Neutrophil (primary cell): ENCODE measurements at regions not wholly inside any gene's neighbourhood (a gene's known extent, or its start where the extent isn't known, plus 50 kb on each side); places are given as distances from the start of the nearest gene placed in this dataset.

Experiments
- H3K27ac ChIP-seq: fragments of 200-600 bp; sonication (generic); 2 replicates; pipeline ENCODE4 v1.5.1; 2016; ENCODE audit warnings: mild to moderate bottlenecking, moderate library complexity
- H3K27me3 ChIP-seq: fragments of 200-600 bp; sonication (generic); 2 replicates; pipeline ENCODE4 v1.6.0; 2016; ENCODE audit warnings: mild to moderate bottlenecking
- H3K36me3 ChIP-seq: fragments of 200-600 bp; sonication (generic); 2 replicates; pipeline ENCODE4 v1.5.1; 2017
- H3K4me1 ChIP-seq, 2 experiments: fragments of 200-600 bp in 1 of 2; sonication (generic) in 1 of 2; 1 replicate in 1 of 2; 2 replicates in 1 of 2; pipeline versions ENCODE4 v1.5.1 to v1.6.1; 2013 to 2016; ENCODE audit warnings: low read depth in 1 of 2, low read length in 1 of 2, mild to moderate bottlenecking in 1 of 2, moderate library complexity in 1 of 2; ENCODE audit not compliant: control insufficient read depth in 1 of 2, insufficient read depth in 1 of 2
- H3K4me3 ChIP-seq, 2 experiments: fragments of 200-600 bp in 1 of 2; sonication (generic) in 1 of 2; 1 replicate in 1 of 2; 2 replicates in 1 of 2; pipeline ENCODE4 v1.5.1; 2013 to 2016; ENCODE audit warnings: low read depth in 1 of 2, low read length in 1 of 2, mild to moderate bottlenecking in 1 of 2, moderate library complexity in 1 of 2
- H3K9me3 ChIP-seq: fragments of 200-600 bp; sonication (generic); 2 replicates; pipeline ENCODE4 v1.5.1; 2016
- TF ChIP-seq, protein P1 (sequence below): fragments of 200-600 bp; sonication (generic); IDR thresholded peaks from 2 replicates; pipeline ENCODE4 v1.5.1; 2016; ENCODE audit warnings: antibody characterized with exemption

DNA sequence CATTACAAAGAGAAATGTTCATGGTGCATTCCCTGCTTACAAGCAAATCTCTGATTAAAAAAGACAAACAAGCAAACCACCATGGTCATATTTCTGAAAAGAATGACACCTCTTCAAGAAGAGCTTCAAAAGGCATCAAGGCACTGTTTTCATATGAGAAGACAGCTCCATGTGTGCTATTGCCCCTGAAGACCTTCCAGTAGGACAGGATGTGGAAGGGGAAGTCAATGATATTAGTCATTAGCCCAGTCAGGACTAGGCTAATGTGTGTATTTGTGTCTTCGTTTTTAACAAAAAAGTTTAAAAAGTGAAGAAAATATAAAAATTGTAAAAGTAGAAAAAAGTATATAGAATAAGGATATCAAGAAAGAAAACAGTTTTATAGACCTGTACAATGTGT lies 534.7 kb upstream of the ARGLU1 start:
- H3K4me1 ChIP-seq, result no peaks in the 10 kb centered on the region
- no peaks in the 10 kb centered on the region for H3K36me3 ChIP-seq
- H3K4me3 ChIP-seq, result no peak overlapping the region
- no peak overlapping the region for H3K27ac ChIP-seq
- TF ChIP-seq, protein P1, sequence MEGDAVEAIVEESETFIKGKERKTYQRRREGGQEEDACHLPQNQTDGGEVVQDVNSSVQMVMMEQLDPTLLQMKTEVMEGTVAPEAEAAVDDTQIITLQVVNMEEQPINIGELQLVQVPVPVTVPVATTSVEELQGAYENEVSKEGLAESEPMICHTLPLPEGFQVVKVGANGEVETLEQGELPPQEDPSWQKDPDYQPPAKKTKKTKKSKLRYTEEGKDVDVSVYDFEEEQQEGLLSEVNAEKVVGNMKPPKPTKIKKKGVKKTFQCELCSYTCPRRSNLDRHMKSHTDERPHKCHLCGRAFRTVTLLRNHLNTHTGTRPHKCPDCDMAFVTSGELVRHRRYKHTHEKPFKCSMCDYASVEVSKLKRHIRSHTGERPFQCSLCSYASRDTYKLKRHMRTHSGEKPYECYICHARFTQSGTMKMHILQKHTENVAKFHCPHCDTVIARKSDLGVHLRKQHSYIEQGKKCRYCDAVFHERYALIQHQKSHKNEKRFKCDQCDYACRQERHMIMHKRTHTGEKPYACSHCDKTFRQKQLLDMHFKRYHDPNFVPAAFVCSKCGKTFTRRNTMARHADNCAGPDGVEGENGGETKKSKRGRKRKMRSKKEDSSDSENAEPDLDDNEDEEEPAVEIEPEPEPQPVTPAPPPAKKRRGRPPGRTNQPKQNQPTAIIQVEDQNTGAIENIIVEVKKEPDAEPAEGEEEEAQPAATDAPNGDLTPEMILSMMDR, result no peak
- H3K27me3 ChIP-seq, result no peaks in the 10 kb centered on the region
- H3K9me3 ChIP-seq, result no peaks in the 10 kb centered on the region

DNA sequence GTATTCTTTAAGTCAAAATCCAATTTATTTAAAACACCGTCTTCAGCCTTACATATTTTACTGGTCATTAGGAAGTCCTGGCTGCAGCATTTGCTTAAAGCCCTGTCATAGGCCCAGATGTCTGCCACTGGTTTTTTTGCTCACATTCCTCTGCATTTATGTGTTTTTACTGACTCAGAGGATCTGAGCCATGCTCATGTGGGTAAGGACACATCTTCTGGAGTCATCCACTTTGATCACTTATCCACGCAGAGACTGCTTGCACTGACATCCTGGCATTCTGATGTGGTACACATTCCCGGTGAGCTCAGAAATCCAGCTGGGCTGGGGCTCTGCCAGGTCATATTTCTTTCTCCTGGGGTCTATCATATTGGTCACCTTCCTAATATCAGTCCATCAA lies 531.7 kb upstream of the ARGLU1 start:
- no peak overlapping the region for H3K4me3 ChIP-seq
- H3K4me1 ChIP-seq, result no peaks in the 10 kb centered on the region
- TF ChIP-seq, protein P1, result no peak
- H3K27ac ChIP-seq, result no peak overlapping the region
- H3K36me3 ChIP-seq, result no peaks in the 10 kb centered on the region
- H3K27me3 ChIP-seq, result no peaks in the 10 kb centered on the region
- no peaks in the 10 kb centered on the region for H3K9me3 ChIP-seq

DNA sequence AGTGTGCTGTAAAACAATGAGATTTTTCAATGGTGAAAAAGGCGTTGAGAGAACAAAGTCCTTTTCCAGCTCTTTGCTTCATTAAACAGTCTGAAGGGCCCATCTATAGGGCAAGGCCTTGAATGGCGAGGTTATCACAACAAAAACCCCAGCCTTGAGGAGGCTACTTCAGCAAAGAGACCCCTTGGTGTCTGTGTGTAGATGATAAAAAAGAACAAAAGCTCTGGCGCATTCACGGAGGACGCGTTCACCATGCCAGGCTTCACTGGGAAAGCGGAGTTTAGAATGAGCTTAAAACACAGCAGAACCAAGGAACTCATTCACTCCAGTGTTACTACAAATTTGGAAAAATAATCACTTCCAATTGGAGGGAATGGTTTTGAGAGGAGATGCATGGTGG lies 530.0 kb upstream of the ARGLU1 start:
- no peaks in the 10 kb centered on the region for H3K36me3 ChIP-seq
- H3K27me3 ChIP-seq, result no peaks in the 10 kb centered on the region
- no peak overlapping the region for H3K4me3 ChIP-seq
- H3K27ac ChIP-seq, result no peak overlapping the region
- H3K9me3 ChIP-seq, result no peaks in the 10 kb centered on the region
- TF ChIP-seq, protein P1, result no peak
- H3K4me1 ChIP-seq, result no peaks in the 10 kb centered on the region

DNA sequence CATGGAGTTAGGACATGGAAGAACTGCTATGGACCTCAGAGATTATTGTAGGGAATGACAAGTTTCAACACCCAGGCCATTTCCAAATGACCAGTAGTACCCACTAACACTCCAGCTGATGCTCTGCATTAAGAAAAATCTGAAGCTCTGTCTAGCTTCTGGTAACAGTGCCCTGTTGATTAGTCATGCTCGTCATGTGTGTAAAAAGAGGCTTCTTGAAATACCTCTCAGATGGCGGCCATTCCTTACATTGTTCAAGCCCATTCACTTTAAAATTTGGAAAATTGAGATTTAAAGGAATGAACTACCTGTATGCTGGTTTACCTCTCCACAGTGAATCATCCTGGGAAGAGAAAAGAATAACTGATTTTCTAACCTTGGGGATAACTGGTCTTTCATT lies 527.9 kb upstream of the ARGLU1 start:
- TF ChIP-seq, protein P1, result no peak
- no peaks in the 10 kb centered on the region for H3K36me3 ChIP-seq
- H3K4me1 ChIP-seq, result no peaks in the 10 kb centered on the region

DNA sequence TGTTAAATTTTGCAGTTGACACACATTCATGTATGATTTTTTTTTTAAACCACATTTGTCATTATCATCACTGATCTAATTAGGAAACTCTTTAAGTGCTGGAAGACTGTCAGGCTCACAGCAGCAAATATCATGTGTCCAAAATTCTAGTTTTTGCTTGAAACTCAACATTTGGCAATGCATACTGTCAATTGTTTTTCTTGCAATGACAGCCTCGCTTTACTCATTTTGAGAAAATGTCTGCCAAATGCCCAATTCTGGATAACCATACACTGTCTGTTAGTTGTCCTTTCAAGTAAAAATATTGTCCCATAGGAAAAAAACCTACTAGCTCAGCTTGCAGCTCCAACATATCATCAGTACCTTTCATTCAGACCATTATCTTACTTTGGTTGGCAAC lies 523.9 kb upstream of the ARGLU1 start:
- H3K4me3 ChIP-seq, result no peak overlapping the region
- no peaks in the 10 kb centered on the region for H3K27me3 ChIP-seq
- TF ChIP-seq, protein P1, result no peak
- no peaks in the 10 kb centered on the region for H3K4me1 ChIP-seq
- H3K36me3 ChIP-seq, result no peaks in the 10 kb centered on the region
- no peak overlapping the region for H3K27ac ChIP-seq
- no peaks in the 10 kb centered on the region for H3K9me3 ChIP-seq

More for the DNA sequence above, 527.9 kb upstream of the ARGLU1 start:
- no peaks in the 10 kb centered on the region for H3K27me3 ChIP-seq
- no peak overlapping the region for H3K4me3 ChIP-seq
- H3K27ac ChIP-seq, result no peak overlapping the region
- no peaks in the 10 kb centered on the region for H3K9me3 ChIP-seq

DNA sequence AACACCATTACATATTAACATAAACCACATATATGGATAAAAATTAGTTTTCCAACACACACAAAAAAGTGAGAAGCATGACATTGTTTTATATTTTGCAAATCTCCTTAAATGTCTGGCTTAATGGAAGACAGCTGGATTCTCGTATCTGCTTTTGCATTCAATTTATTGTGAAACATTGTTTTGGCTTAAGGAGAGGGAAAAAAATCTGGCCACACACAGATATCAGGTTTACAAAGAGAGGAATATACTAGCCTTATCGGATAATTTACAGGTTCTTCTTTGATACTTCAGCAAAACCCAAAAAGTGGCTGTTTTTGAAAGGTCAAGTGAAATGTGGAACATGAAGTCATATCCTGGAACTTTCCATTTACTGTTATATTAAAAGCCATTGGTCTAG lies 523.5 kb upstream of the ARGLU1 start:
- H3K27me3 ChIP-seq, result no peaks in the 10 kb centered on the region
- no peak overlapping the region for H3K27ac ChIP-seq
- TF ChIP-seq, protein P1, result no peak
- H3K4me1 ChIP-seq, result no peaks in the 10 kb centered on the region
- H3K4me3 ChIP-seq, result no peak overlapping the region
- H3K9me3 ChIP-seq, result no peaks in the 10 kb centered on the region
- no peaks in the 10 kb centered on the region for H3K36me3 ChIP-seq
